ENCODE measurements at regions not wholly inside any gene's neighbourhood (a gene's known extent, or its start where the extent isn't known, plus 50 kb on each side); places are given as distances from the start of the nearest gene placed in this dataset.

DNA sequence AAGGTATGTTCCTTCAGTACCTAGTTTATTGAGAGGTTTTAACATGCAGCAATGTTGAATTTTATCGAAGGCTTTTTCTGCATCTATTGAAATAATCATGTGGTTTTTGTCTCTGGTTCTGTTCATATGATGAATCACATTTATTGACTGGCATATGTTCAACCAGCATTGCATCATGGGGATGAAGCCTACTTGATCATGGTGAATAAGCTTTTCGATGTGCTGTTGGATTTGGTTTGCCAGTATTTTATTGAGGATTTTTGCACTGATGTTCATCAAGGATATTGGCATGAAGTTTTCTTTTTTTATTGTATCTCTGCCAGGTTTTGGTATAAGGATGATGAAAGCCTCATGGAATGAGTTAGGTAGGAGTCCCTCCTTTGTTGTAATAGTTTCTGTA lies 204.0 kb upstream of the GNAI1 start:
- TF ChIP-seq RAD21 (IDR thresholded peaks at IDR 0.05; ENCODE audit: low read depth), result no peak
- TF ChIP-seq, protein P1, sequence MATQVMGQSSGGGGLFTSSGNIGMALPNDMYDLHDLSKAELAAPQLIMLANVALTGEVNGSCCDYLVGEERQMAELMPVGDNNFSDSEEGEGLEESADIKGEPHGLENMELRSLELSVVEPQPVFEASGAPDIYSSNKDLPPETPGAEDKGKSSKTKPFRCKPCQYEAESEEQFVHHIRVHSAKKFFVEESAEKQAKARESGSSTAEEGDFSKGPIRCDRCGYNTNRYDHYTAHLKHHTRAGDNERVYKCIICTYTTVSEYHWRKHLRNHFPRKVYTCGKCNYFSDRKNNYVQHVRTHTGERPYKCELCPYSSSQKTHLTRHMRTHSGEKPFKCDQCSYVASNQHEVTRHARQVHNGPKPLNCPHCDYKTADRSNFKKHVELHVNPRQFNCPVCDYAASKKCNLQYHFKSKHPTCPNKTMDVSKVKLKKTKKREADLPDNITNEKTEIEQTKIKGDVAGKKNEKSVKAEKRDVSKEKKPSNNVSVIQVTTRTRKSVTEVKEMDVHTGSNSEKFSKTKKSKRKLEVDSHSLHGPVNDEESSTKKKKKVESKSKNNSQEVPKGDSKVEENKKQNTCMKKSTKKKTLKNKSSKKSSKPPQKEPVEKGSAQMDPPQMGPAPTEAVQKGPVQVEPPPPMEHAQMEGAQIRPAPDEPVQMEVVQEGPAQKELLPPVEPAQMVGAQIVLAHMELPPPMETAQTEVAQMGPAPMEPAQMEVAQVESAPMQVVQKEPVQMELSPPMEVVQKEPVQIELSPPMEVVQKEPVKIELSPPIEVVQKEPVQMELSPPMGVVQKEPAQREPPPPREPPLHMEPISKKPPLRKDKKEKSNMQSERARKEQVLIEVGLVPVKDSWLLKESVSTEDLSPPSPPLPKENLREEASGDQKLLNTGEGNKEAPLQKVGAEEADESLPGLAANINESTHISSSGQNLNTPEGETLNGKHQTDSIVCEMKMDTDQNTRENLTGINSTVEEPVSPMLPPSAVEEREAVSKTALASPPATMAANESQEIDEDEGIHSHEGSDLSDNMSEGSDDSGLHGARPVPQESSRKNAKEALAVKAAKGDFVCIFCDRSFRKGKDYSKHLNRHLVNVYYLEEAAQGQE (IDR thresholded peaks at IDR 0.05; ENCODE audit: low read depth), result no peak
- no peak for TF ChIP-seq TAF1 (IDR thresholded peaks at IDR 0.05; ENCODE audit: low read depth)
- no peak for TF ChIP-seq YY1 (IDR thresholded peaks at IDR 0.05; ENCODE audit: low read depth)

All from Ishikawa (cell line).